K562 (cell line): ENCODE measurements at regions not wholly inside any gene's neighbourhood (a gene's known extent, or its start where the extent isn't known, plus 50 kb on each side); places are given as distances from the start of the nearest gene placed in this dataset.

ENCODE experiments used
- ATAC-seq: fragments of 200-7000 bp; cut with Tn5 transposase; 3 replicates; pipeline ENCODE4 v1.9.1; 2020; ENCODE audit warnings: moderate library complexity
- BruUV-seq: library from RNA; stranded (reverse); fragments of 400-500 nt; replicated peaks from 2 replicates; lab custom pipeline; 2021; lab: Mats Ljungman, UMichigan
- CTCF ChIA-PET: fragments of 300-600 bp; formaldehyde crosslinking; extraction: SDS; loops from one replicate; lab custom pipeline; 2021; ENCODE audit warnings: low intra/inter-chr PET ratio; lab: Yijun Ruan, JAX
- POLR2A ChIA-PET: fragments of 300-600, 350-650 bp; sonication (Branson Sonifier 250); formaldehyde crosslinking; extraction: SDS; loops from one replicate; lab custom pipeline; 2021; ENCODE audit warnings: antibody characterized with exemption, inconsistent platforms; lab: Yijun Ruan, JAX
- DNase-seq, 4 experiments: peaks; one replicate each; pipeline versions ENCODE4 v3.0.0 to v3.0.0-alpha.2; 2011 to 2018; ENCODE audit warnings: low spot score in 3 of 4, mixed read lengths in 3 of 4; ENCODE audit errors: extremely low read depth in 1 of 4
- FAIRE-seq: peaks from 2 replicates; lab custom pipeline; 2011; peaks lifted over from hg19 to GRCh38; lab: Jason Lieb, UNC
- H2AFZ ChIP-seq: 2 replicates; pipeline ENCODE4 v1.6.0; 2011; ENCODE audit warnings: low read depth, low read length, control low read depth, inconsistent platforms
- H3K27ac ChIP-seq: fragments of 200-600 bp; 3 replicates; pipeline ENCODE4 v1.8.0; 2011; ENCODE audit warnings: low read depth, mild to moderate bottlenecking, control low read depth, inconsistent platforms, low read length, moderate library complexity, mixed read lengths; ENCODE audit errors: extremely low read depth
- H3K27me3 ChIP-seq, 2 experiments: fragments of 300-600 bp in 1 of 2; 2 replicates in 1 of 2; 3 replicates in 1 of 2; pipeline versions ENCODE4 v1.6.0 to v1.8.0; 2011; ENCODE audit warnings: inconsistent platforms in 2 of 2, low read length in 2 of 2, mild to moderate bottlenecking in 1 of 2, mixed read lengths in 1 of 2, moderate library complexity in 1 of 2; ENCODE audit not compliant: control insufficient read depth in 2 of 2, insufficient read depth in 2 of 2
- H3K36me3 ChIP-seq: fragments of 300-600 bp; 3 replicates; pipeline ENCODE4 v1.8.0; 2011; ENCODE audit warnings: mild to moderate bottlenecking, low read length, inconsistent platforms; ENCODE audit not compliant: control insufficient read depth, insufficient read depth
- H3K4me1 ChIP-seq, 2 experiments: fragments of 200-600 bp in 1 of 2; replicated peaks in 1 of 2; 2 replicates in 1 of 2; 3 replicates in 1 of 2; pipeline versions ENCODE4 v1.5.1 to v1.8.0; 2011; ENCODE audit warnings: inconsistent platforms in 2 of 2, low read length in 2 of 2, mild to moderate bottlenecking in 1 of 2, mixed read lengths in 1 of 2, moderate library complexity in 1 of 2; ENCODE audit not compliant: control insufficient read depth in 2 of 2, insufficient read depth in 2 of 2
- H3K4me2 ChIP-seq: 2 replicates; pipeline ENCODE4 v1.6.1; 2011; ENCODE audit warnings: low read length, control low read depth, inconsistent platforms, mixed read lengths; ENCODE audit not compliant: insufficient read depth
- H3K4me3 ChIP-seq: fragments of 200-600 bp; sonication (generic), shearing (Covaris generic); 2 replicates; pipeline ENCODE4 v1.5.1; 2016; ENCODE audit warnings: control low read depth, inconsistent platforms
- H3K79me2 ChIP-seq: fragments of 200-600 bp; 3 replicates; pipeline ENCODE4 v1.8.0; 2011; ENCODE audit warnings: low read length, inconsistent platforms; ENCODE audit not compliant: control insufficient read depth, insufficient read depth
- H3K9ac ChIP-seq, 2 experiments: 2 replicates each; pipeline versions ENCODE4 v1.6.0 to v1.6.1; 2011; ENCODE audit warnings: low read depth in 2 of 2, low read length in 2 of 2, control low read depth in 1 of 2, inconsistent platforms in 1 of 2, mild to moderate bottlenecking in 1 of 2, mixed read lengths in 1 of 2; ENCODE audit not compliant: insufficient read depth in 1 of 2
- H3K9me1 ChIP-seq: one replicate; pipeline ENCODE4 v1.6.0; 2011; ENCODE audit warnings: inconsistent platforms, mild to moderate bottlenecking, low read length, moderate library complexity; ENCODE audit not compliant: control insufficient read depth, insufficient read depth
- H3K9me3 ChIP-seq: replicated peaks from 2 replicates; pipeline ENCODE4 v1.5.1; 2011; ENCODE audit warnings: low read depth, low read length, inconsistent platforms; ENCODE audit not compliant: control insufficient read depth, insufficient read depth
- H4K20me1 ChIP-seq: replicated peaks from 2 replicates; pipeline ENCODE4 v1.6.1; 2011; ENCODE audit warnings: low read length, inconsistent platforms, mixed read lengths; ENCODE audit not compliant: control insufficient read depth, insufficient read depth
- HDGF ChIP-seq: fragments of 450-650 bp; IDR thresholded peaks from 2 replicates; pipeline ENCODE4 v1.6.1; 2016
- HNRNPL ChIP-seq: fragments of 200-400 bp; formaldehyde crosslinking; IDR thresholded peaks from 2 replicates; pipeline ENCODE4 v1.6.1; 2017; ENCODE audit warnings: low read depth, mild to moderate bottlenecking, low read length
- NCOA6 ChIP-seq: fragments of 450-650 bp; IDR thresholded peaks from 2 replicates; pipeline ENCODE4 v1.6.1; 2017; ENCODE audit warnings: mild to moderate bottlenecking
- POLR3G ChIP-seq: IDR thresholded peaks from 2 replicates; pipeline ENCODE4 v1.6.1; 2011; ENCODE audit not compliant: insufficient read length, insufficient replicate concordance; ENCODE audit errors: extremely low read depth
- RAD21 ChIP-seq, 2 experiments: fragments of 250-450 bp in 1 of 2; fragments of 450-650 bp in 1 of 2; sonication (Bioruptor Pico) in 1 of 2; formaldehyde crosslinking in 1 of 2; IDR thresholded peaks in 1 of 2; conservative IDR thresholded peaks in 1 of 2; 2 replicates each; pipeline versions ENCODE4 v1.4.0 to v1.8.0; 2020 to 2022; ENCODE audit warnings: mild to moderate bottlenecking in 2 of 2, moderate library complexity in 1 of 2
- RBM39 ChIP-seq: fragments of 200-400 bp; formaldehyde crosslinking; optimal IDR thresholded peaks from 2 replicates; pipeline ENCODE3; 2018; ENCODE audit warnings: low read depth, low read length
- RFX7 ChIP-seq: fragments of 250-450 bp; sonication (Bioruptor Pico); IDR thresholded peaks from 2 replicates; pipeline ENCODE4 v1.5.1; 2021; ENCODE audit warnings: mild to moderate bottlenecking
- ZNF239 ChIP-seq: fragments of 250-450 bp; sonication (Bioruptor Pico); IDR thresholded peaks from 2 replicates; pipeline ENCODE4 v1.4.0; 2020; ENCODE audit warnings: mild to moderate bottlenecking
- ZNF24 ChIP-seq: fragments of 450-650 bp; IDR thresholded peaks from 2 replicates; pipeline ENCODE4 v1.6.1; 2016
- ZNF3 ChIP-seq: fragments of 250-450 bp; sonication (Bioruptor Pico); IDR thresholded peaks from 2 replicates; pipeline ENCODE4 v1.5.0; 2021; ENCODE audit warnings: mild to moderate bottlenecking, moderate library complexity
- WGBS: fragments of 100-300 bp; shearing (Covaris generic); methylation state at CpG from one replicate; pipeline ENCODE4 v1.1.6; 2016; ENCODE audit warnings: low coverage, mixed read lengths; ENCODE audit not compliant: insufficient coverage; ENCODE audit errors: missing lambda C conversion rate; 5-methylcytosine and 5-hydroxymethylcytosine counted together
- in situ Hi-C: fragments of 300-500 bp; cut with MboI; formaldehyde crosslinking; loops from 4 replicates; pipeline ENCODE4 v1.15.0; 2018; ENCODE audit warnings: inconsistent platforms, mixed read lengths
- intact Hi-C: fragments of 100-400 bp; cut with micrococcal nuclease; formaldehyde crosslinking; loops from 2 replicates; pipeline ENCODE4 v1.14.2; 2022
- TF ChIP-seq, protein P1 (sequence below): fragments of 200-800 bp; sonication (Bioruptor generic); IDR thresholded peaks from 2 replicates; pipeline ENCODE4 v1.6.1; 2017; ENCODE audit warnings: missing genetic modification characterization, missing compliant biosample characterization
- TF ChIP-seq, protein P2 (sequence below), 2 experiments: fragments of 450-650 bp in 1 of 2; IDR thresholded peaks; 2 replicates each; pipeline ENCODE4 v1.6.1; 2011 to 2017; ENCODE audit warnings: low read depth in 2 of 2, antibody characterized with exemption in 1 of 2, borderline replicate concordance in 1 of 2, low read length in 1 of 2, mild to moderate bottlenecking in 1 of 2, mixed read lengths in 1 of 2; ENCODE audit not compliant: control insufficient read depth in 1 of 2
- TF ChIP-seq, protein P3 (sequence below): fragments of 450-650 bp; formaldehyde crosslinking; IDR thresholded peaks from 2 replicates; pipeline ENCODE4 v1.4.0; 2020; ENCODE audit warnings: mild to moderate bottlenecking, moderate library complexity
- TF ChIP-seq, protein P4 (sequence below): fragments of 250-450 bp; sonication (Bioruptor Pico); IDR thresholded peaks from 2 replicates; pipeline ENCODE4 v1.4.0; 2020

DNA sequence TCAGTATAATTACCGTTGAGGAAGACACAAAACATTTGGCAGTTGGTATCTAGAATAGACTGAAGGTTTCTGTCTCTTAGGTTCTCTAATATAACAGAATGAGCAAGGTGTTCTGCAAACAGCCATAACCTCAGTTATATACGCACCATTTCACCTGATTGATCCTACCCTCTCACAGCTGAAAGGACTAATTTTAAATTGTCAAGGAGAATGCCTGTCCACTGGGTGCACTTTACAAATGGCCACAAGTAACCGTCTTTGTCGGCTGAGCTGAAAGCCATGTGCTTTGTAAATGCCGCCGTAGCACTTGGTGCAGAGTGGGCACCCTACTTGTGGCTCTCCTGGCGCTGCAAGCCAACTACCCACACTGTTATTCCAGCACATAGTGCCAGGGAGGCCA lies 466.3 kb downstream of the AACS start (continued):
- TF ChIP-seq ZNF239 (CRISPR knock-in tag) (no peak), HNRNPL (no peak)

DNA sequence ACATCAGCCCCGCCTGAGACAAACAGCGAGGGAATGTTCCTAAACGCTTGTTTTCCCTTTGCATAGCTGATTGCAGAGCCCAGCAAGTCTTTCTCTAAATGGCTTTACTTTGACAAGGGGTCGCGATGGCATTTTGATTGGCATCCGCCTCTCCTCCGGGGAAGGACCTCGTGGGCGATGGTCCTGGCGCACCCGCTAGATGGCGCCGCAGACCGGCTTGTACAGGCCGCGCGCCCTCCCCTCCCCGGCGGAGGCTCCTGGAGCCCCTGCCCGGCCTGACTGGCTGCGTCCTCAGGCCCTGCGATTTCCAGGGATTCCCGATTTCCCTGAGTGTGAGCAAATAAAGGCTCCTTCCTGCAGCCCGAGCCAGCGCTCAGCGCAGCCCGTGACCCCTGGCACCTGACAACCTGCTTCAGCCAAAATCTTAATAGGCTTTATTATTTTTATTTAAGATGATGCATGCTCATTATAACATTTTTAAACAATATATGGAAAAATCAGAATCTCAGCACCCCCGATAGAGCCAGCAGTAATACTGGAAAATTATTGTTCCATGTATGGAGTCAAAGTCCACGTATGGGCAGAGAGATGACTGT lies 468.3 kb downstream of the AACS start:
- H3K27ac ChIP-seq: no peak overlapping the region
- TF ChIP-seq RBM39 (no peak), ZNF24 (no peak), ZNF3 (no peak), HDGF (no peak), RFX7 (CRISPR knock-in tag) (no peak), NCOA6 (no peak), RAD21 (CRISPR knock-in tag; conservative IDR thresholded peaks at IDR 0.05 in 1 of 2, IDR thresholded peaks at IDR 0.05 in 1 of 2) (peak; percentile 88 to 89), POLR3G (no peak)
- TF ChIP-seq, protein P1, sequence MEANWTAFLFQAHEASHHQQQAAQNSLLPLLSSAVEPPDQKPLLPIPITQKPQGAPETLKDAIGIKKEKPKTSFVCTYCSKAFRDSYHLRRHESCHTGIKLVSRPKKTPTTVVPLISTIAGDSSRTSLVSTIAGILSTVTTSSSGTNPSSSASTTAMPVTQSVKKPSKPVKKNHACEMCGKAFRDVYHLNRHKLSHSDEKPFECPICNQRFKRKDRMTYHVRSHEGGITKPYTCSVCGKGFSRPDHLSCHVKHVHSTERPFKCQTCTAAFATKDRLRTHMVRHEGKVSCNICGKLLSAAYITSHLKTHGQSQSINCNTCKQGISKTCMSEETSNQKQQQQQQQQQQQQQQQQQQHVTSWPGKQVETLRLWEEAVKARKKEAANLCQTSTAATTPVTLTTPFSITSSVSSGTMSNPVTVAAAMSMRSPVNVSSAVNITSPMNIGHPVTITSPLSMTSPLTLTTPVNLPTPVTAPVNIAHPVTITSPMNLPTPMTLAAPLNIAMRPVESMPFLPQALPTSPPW (CRISPR knock-in tag): peak; percentile 34; the same call in 1 of the 2 replicates
- TF ChIP-seq, protein P2, sequence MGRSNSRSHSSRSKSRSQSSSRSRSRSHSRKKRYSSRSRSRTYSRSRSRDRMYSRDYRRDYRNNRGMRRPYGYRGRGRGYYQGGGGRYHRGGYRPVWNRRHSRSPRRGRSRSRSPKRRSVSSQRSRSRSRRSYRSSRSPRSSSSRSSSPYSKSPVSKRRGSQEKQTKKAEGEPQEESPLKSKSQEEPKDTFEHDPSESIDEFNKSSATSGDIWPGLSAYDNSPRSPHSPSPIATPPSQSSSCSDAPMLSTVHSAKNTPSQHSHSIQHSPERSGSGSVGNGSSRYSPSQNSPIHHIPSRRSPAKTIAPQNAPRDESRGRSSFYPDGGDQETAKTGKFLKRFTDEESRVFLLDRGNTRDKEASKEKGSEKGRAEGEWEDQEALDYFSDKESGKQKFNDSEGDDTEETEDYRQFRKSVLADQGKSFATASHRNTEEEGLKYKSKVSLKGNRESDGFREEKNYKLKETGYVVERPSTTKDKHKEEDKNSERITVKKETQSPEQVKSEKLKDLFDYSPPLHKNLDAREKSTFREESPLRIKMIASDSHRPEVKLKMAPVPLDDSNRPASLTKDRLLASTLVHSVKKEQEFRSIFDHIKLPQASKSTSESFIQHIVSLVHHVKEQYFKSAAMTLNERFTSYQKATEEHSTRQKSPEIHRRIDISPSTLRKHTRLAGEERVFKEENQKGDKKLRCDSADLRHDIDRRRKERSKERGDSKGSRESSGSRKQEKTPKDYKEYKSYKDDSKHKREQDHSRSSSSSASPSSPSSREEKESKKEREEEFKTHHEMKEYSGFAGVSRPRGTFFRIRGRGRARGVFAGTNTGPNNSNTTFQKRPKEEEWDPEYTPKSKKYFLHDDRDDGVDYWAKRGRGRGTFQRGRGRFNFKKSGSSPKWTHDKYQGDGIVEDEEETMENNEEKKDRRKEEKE (IDR thresholded peaks at IDR 0.05; ENCODE audit: borderline replicate concordance in 1 of 2, control insufficient read depth in 1 of 2, low read depth in 2 of 2, low read length in 1 of 2): no peak
- TF ChIP-seq, protein P3, sequence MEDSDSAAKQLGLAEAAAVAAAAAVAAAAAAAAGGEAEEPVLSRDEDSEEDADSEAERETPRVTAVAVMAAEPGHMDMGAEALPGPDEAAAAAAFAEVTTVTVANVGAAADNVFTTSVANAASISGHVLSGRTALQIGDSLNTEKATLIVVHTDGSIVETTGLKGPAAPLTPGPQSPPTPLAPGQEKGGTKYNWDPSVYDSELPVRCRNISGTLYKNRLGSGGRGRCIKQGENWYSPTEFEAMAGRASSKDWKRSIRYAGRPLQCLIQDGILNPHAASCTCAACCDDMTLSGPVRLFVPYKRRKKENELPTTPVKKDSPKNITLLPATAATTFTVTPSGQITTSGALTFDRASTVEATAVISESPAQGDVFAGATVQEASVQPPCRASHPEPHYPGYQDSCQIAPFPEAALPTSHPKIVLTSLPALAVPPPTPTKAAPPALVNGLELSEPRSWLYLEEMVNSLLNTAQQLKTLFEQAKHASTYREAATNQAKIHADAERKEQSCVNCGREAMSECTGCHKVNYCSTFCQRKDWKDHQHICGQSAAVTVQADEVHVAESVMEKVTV (CRISPR knock-in tag): peak; percentile 40; the same call in 1 of the 2 replicates
- TF ChIP-seq, protein P4, sequence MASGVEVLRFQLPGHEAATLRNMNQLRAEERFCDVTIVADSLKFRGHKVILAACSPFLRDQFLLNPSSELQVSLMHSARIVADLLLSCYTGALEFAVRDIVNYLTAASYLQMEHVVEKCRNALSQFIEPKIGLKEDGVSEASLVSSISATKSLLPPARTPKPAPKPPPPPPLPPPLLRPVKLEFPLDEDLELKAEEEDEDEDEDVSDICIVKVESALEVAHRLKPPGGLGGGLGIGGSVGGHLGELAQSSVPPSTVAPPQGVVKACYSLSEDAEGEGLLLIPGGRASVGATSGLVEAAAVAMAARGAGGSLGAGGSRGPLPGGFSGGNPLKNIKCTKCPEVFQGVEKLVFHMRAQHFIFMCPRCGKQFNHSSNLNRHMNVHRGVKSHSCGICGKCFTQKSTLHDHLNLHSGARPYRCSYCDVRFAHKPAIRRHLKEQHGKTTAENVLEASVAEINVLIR (CRISPR knock-in tag): no peak

More for the DNA sequence above, 468.3 kb downstream of the AACS start:
- in situ Hi-C loops: no loop called here
- no peak overlapping the region for H2AFZ ChIP-seq
- no peak overlapping the region for H3K4me2 ChIP-seq
- no peaks in the 10 kb centered on the region for H3K9me3 ChIP-seq
- no peaks in the 10 kb centered on the region for H3K36me3 ChIP-seq
- H3K4me3 ChIP-seq: no peak overlapping the region
- peak; percentile 100 for ATAC-seq
- DNase-seq: peak; percentile 55 to 72 (median 69)
- no peak overlapping the region for H3K9ac ChIP-seq
- no peaks in the 10 kb centered on the region for H3K27me3 ChIP-seq
- FAIRE-seq: no peak
- ChIA-PET CTCF (no interaction called here), POLR2A (no interaction called here)
- no peaks in the 10 kb centered on the region for H4K20me1 ChIP-seq
- H3K4me1 ChIP-seq: peaks cover 0 to 4% of the 10 kb centered on the region in 2 experiments; a peak in 1 of 5 replicates
- no TSS peak for BruUV-seq
- intact Hi-C loops: loop anchor here (5.0 to 10.0 kb wide), 3 partner anchors 529 to 1849 kb away; no protein-coding TSS in a partner anchor
- H3K79me2 ChIP-seq: no peaks in the 10 kb centered on the region
- WGBS: 4% methylated on average over 29 of the region's 29 CpGs
- H3K9me1 ChIP-seq: no peaks in the 10 kb centered on the region
